Left colon (tissue), 2 donors: ENCODE measurements at regions not wholly inside any gene's neighbourhood (a gene's known extent, or its start where the extent isn't known, plus 50 kb on each side); places are given as distances from the start of the nearest gene placed in this dataset.
"Not testable (repeated sequence)": the region's sequence is repeated elsewhere in the genome, so short reads cannot be mapped to it uniquely, and the experiment has no call there.

Source experiments
- ATAC-seq: fragments of 200-7000 bp; cut with Tn5 transposase; one replicate; pipeline ENCODE4 v1.9.1; 2020; ENCODE audit warnings: mild to moderate bottlenecking, moderate library complexity
- DNase-seq, 2 donors: peaks; one replicate each; pipeline ENCODE4 v3.0.0-alpha.2; 2020
- intact Hi-C, 2 donors: fragments of 100-400 bp; cut with DNase I in 1 of 2; cut with micrococcal nuclease in 1 of 2; formaldehyde crosslinking; loops; one replicate each; pipeline versions ENCODE4 v1.11.2 to v1.14.0; 2022; cut with DNase I, micrococcal nuclease
- donor health status: DM: no; HTN: no; CAD: no.
- donor health status: DM: yes; HTN: yes; CAD: no.

DNA sequence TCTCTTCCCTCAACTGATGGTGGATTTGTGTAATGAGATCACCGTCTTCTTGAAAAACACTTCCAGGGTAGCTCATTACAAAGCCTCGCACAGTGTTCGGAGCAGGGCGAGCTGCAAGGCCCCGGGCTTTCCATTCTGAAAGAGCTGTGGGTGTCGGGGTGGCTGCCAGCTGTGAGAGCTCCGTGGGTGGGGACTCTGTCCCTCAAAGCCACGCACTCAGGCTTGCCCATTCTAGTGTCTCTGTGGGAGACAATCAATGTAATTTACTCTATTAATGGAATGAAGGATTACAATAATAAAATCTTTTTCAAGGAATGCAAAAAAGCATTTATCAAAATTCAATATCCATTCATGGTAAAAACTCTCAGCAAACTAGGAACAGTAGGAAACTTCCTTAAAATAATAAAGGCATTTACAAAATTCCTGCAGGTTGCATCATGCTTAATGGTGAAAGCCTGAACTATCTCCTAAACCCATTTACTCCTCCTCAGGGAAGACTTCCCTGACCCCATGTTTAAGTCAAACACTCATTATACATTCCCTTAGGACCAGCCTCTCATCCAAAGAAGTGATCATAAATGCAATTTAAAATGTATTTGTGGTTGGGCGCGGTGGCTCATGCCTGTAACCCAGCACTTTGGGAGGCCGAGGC lies 224.5 kb upstream of the PLGLB1 start:
- DNase-seq, ATAC-seq, intact Hi-C loops: not testable (repeated sequence)

DNA sequence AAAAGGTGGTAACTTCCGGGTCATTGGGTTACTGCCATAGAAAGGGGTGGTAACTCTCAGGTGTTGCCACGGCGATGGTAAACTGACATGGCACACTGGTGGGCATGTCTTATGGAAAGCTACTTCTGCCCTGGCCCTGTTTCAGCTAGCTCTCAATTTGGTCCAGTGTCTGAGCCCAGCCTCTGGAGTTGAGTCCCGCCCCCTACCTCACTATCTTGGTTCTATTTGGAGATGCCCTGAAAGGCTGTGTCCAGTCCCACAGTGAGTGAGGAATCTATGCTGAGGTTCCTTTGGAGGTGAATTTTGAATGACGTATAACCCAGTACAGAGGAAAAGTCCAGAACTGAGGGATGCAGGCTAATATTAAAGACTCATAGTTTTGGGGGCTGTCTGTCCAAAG lies 230.4 kb upstream of the PLGLB1 start:
- DNase-seq, ATAC-seq, intact Hi-C loops: not testable (repeated sequence)

DNA sequence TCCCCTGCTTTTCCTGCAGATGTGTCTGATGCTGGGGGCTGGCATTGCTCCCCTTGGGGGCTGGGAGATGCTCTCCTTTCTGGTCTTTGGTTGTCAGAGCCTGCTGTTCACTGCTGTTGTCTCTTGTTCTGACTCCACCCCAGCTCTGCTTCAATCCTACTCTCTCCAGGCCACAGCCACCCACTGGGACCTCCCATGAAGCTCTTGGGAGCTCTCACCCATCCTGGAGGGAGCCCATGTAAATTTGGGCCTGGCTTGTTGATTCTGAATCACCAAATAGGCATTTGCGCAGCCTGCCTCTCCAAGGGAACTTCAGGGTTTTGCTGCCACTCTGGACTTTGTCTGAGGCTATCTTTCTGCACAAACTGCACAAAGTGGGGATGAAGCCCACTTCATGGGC lies 232.9 kb upstream of the PLGLB1 start:
- intact Hi-C loops, ATAC-seq, DNase-seq: not testable (repeated sequence)

DNA sequence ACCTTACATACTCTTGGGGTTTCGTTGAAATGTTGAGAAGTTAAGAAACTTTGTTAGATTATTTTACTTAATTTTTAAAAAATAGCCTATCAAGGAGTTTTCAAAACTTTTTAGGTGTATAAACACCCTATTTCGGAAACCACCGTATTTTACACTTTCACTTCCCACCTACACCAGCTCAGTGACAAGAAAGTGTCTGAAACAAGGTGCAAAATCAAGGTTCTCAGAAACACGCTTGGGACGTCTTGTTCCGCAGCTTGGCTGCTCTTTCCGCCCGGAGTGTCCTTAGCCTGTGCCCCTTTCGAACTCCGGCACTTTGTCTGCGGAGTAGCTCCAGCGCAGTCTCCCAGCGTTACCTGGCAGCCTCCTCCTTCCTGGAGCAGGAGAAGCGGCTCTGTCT lies 233.8 kb upstream of the PLGLB1 start:
- ATAC-seq, DNase-seq, intact Hi-C loops: not testable (repeated sequence)

DNA sequence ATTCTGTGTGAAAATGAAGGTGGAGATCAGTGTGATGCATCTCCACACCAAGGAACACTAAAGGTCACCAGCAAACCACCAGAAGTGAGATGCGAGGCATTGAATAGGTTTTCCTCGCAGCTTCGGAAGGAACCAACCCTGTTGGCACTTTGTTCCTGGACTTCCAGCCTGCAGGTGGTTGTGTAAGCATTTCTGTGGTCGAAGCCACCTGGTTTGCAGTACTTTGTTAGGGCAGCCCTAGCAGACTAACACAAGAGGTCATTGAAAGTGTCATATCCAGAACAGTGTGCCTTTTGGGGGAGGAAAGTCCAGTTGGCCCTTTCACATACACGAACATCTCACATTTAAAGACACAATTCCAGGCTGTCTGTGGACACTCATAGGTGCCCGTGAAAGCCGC lies 237.2 kb upstream of the PLGLB1 start:
- ATAC-seq, DNase-seq, intact Hi-C loops: not testable (repeated sequence)

DNA sequence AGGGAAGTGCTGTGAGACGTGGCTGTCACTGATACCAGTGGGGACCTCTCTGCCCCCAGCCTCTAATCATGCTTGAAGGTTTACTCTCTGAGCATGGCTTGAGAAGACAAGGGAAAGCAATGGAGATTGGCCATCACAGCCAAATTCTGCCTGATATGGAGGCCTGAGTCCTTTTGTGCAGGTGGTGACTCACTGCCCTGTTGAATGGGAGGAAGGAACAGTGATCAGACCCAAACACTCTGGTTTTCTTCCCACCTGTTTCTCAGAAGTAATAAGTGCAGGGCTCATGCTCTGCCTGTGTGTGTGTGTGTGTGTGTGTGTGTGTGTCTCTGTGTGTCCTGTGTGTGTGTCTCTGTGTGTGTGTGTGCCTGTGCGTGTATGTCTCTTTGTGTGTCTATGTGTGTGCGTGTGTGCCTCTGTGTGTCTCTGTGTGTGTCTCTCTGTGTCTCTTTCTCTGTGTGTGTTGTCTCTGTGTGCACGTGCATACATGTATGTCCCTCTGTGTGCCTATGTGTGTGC lies 240.6 kb upstream of the PLGLB1 start:
- ATAC-seq, intact Hi-C loops, DNase-seq: not testable (repeated sequence)

DNA sequence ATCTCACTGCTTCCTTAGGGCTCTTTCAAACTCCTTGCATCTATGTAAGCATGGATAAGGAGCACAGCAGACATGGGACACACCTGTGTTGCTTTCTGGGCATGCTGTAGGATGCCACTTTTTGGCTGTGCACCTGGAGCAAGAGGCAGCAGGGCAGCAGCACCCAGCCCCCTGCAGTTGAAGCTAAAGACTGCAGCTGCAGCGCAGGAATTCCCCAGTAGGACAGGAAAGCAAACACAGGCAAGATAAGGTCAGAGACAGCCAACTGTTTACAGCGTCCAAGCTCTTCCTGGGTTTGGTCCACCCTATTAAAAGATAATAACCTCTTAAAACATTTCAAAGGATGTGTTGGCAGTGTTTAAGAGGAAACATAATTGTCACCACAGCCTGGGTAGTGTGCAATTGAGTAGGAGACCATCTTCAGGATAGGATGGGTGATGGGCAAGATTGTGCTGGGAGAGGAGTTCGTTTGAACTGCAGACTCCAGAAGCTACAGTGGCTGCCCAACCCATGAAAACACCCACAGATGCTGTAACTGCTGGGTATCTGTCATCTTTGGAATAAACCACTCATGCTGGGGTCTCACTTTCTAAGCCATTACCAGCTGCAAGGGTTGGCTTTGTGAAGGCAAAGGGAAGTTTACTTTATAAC lies 242.3 kb upstream of the PLGLB1 start:
- ATAC-seq, result peak; percentile 72
- intact Hi-C loops, DNase-seq: not testable (repeated sequence)

DNA sequence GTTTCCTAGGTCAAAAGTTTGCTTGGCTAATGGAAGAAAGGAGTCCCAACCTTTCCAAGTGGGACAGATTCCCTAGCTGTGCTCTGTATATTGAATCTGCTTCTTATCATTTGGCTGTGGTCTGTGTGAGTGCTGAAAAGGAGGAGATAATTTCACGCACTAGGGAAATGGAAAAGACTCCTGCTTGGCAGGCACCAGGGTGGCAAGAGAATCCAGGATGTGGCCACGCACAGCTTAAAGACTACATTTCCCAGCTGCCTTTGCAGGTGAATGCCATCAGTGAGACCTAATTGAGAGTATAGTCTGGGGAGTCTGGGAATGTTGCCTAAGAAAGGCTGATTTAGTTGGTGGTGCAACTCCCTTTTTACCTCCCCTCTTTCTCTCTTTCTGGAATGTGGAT lies 253.5 kb upstream of the PLGLB1 start:
- DNase-seq, intact Hi-C loops, ATAC-seq: not testable (repeated sequence)

DNA sequence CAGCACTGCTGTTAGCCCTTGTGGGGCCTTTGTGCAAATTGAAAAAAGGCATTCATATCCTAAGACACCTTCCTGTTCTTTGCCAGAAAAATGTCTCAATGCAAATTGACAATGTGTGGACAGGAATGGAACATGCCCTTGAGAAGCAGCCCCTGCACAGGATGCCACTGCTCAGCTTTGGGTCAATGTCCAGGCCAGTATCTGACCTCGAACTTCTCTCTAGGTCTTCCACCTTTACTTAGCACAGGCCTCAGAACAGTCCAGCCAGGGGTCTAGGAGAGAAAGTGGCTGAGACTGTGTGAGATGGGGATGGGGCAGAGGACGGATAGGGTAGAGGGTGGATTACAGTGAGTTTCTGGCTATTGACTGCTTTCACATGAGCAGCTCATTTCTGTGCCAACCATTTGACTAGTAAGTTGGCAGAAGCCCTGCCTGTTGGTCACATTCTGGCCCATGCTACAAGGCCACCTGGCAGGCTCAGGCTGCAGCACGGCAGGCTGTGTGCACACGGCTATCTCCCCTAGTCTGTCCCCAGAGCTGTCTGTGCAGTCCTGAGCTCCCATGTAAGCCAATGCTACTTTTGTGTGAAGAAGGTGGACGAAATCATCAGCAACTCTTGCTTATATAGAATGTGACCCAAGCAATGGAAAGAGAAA lies 254.5 kb upstream of the PLGLB1 start:
- ATAC-seq, DNase-seq, intact Hi-C loops: not testable (repeated sequence)

DNA sequence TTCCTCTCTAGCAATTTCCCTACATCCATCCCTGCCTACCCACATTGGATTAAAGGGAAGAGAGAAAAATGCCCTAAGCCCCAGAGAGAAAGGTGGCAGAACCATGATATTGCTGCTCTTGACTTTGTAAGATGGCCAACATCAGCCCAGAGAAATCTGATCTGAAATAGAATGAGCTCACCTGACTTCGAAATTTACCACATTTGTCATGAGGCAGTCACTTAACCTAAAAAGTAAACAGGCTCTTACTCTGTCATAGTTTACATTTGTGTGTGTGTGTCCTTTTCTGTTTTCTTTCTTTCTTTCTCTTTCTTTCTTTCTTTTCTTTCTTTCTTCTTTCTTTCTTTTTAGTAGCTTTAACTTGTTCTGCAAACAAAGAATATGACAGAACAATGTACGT lies 255.0 kb upstream of the PLGLB1 start:
- DNase-seq, ATAC-seq, intact Hi-C loops: not testable (repeated sequence)

DNA sequence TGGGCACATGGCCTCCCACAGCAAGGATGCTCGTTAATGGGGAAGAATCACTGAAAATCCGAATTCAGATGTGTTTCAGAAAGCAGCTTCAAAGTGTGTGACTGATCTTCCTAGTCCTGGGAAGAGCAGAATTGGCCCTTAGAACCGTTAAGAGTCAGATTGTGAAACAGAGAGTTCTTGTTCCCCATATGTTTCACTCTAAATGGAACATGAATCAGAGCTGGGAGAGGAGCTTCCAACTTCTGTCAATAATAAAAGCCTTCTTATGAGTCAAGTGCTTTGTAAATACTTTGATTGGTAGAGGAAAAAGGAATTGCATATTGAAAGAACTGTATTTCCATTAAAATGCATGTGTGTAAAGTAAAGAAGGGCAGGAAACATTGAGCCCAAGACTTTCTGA lies 256.1 kb upstream of the PLGLB1 start:
- ATAC-seq, intact Hi-C loops, DNase-seq: not testable (repeated sequence)

DNA sequence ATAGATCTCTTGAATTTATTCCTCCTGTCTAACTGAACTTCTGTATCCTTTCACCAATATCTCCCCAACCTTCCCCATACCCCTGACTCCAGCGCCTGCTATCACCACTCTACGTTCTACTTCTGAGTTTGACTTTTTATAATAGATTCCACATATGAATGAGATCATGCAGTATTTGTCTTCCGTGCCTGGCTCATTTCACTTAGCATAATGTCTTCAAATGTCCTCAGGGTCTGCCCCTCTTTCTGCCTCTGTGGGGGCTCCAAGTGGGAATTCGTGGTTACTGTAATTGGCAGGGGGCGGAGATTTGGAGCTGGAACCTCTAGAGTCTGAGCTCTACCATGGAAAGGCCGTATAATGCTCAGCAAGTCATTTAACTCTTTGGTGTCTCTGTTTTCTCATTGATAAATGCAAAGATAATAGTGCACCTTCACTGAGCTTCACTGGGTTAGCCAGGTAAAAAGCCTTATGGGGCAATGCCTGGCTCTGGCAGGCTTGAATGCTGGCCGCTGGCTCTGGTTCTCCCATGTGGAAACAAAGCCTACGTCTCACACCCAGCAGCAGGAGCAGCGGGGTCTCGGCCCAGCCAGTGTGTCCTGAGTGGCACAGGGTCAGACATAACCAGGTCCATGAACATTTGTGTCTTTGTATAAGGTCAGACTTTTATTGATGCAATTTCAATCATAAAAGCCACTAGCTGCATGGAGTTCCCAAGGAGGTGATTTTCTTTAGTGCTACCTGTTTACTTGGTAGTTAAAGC lies 259.1 kb upstream of the PLGLB1 start:
- peak; percentile 41 for ATAC-seq
- intact Hi-C loops, DNase-seq: not testable (repeated sequence)

DNA sequence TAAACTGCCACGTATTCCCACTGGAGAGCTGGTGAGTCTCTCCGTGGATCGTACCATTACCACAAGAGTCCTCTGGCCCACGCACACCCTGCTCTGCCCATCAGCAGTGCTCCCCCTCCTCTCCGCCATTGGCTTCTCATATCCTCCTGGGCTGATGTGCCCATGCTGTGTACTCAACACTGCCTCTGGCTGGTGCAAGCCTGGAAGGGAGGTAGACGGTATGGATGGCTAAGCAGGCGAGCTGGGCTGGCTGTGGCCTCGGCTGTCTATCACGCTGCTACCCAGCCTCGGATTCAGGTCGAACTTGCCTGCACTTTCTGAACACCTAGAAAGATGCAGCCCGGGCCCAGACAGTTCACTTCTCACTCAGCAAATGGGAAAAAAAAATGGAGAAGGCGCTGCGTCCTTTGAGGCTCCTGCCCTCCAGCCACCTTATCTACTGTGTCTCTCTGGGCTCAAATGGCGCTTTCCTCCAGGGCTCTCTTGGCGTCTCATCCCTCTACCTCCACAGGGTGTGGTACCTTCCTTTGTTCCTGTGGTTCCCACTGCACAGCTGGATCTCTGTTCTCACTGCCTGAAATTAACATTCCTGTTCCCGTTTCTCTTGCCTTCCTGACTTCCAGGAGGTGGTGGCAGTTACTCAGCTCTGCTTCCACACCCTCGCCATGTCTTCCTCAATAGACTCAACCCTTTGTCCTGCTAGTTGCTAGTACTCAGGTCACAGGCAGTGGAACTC lies 262.3 kb upstream of the PLGLB1 start:
- DNase-seq, intact Hi-C loops, ATAC-seq: not testable (repeated sequence)

DNA sequence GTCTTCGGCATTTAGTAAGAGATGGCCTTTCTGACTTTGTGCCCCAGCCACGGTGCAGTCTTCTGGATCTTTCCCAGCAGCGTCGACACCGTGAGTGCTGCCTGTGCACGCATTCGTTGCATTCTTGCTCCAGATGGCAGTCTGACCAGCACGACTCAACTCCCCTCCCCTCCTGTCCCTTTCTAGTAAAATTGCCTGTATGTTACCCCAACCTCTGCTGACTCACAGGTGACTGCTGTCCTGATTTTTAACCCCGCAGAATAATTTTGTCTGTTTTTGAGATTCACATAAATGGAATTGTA lies 262.8 kb upstream of the PLGLB1 start:
- DNase-seq, intact Hi-C loops, ATAC-seq: not testable (repeated sequence)

DNA sequence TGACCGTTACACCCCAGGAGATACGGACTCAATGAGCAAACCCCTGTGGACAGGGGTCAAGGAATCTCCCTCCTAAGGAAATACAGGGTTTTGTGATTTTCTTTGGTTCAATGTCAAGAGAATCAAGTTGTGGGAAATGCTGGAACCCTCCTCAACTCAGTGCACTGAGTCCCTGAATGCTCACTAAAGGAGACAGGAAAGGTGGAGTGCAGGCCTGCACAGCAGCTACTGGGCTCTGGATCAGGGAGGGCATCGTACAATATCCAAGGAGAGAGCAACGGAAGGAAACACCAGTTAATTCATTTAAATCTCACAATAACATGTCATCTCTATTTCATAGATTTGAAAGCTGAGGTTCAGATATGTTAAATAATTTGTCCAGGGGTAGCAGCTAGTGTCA lies 263.5 kb upstream of the PLGLB1 start:
- DNase-seq, intact Hi-C loops, ATAC-seq: not testable (repeated sequence)

DNA sequence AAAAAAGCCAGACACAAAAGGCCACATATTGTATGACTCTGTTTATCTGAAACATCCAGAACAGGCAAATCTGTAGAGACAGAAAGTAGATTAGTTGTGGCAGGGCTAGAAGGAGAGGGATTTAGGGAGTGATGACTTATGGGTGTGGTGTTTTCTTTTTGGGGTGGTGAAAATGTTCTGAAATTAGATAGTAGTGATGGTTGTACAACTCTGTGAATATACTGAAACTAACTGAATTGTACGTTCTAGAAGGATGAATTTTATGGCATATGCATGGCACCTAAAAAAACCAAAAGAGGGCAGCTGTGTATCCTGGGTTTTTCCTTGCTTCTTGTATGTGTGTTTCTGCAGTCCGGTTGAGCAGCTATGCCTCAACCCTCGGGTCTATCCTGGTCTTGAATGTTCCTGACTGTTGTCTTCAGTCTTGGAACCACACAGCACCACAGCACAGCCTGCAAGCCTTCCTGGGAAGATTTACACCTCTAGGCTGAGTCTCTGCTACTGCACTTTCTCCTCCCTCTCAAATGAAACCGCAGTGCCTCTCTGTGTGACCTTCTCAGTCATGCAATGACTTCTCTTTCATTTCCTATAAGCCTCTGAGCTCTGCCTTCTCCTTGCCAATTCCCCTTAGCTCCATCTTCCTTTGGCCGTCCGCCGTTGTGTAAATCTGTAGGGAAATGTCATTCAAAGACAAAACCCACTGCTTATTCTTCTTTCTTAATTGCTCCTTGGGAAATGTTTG lies 269.1 kb upstream of the PLGLB1 start:
- ATAC-seq, intact Hi-C loops, DNase-seq: not testable (repeated sequence)

DNA sequence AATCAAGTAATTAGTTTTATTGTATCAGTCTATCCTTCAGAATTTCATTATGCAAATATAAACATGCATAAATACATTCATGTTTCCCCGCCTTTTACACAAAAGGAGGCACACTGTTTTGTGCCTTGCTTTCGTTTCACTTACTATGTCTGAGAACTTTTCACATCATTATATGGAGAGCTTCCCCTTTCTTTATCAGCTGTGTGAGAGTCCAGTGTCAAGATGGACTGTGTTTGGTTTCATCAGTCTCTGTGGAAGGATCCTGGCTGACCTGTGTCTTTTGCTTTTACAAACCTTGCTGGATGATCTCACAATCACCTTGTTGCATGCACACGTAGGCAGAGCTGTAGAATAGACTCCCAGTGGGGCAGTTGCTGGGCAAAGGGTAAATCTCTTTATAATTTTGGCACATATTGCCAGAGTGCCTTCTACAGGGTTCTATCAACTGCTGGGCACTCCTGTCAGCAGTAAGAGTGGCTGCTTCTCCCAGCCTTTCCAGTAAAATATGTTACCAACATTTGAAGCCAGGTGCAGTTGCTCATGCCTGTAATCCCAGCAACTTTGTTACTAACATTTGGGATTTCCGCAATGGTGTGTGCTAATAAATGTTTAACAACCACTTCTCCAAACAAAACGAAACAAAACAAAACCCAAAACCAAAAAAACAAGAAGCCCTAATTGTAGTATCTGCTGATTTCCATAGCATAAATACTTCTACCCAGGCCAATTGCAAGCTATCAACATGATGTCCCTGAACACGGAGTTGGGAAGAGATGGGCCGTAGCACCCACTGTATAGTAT lies 270.0 kb upstream of the PLGLB1 start:
- DNase-seq, ATAC-seq, intact Hi-C loops: not testable (repeated sequence)
